Tibial nerve (tissue), 4 donors: ENCODE measurements at regions not wholly inside any gene's neighbourhood (a gene's known extent, or its start where the extent isn't known, plus 50 kb on each side); places are given as distances from the start of the nearest gene placed in this dataset.
A peak's percentile ranks its signal among the peaks of the same experiment; 100 is the strongest.

ENCODE experiments used
- DNase-seq, 2 donors: peaks; one replicate each; pipeline ENCODE4 v3.0.0-alpha.2; 2019; ENCODE audit warnings: low spot score in 2 of 2
- H3K27ac ChIP-seq, 4 donors: fragments of 200-600 bp; sonication (generic) in 3 of 4; one replicate each; pipeline ENCODE4 v1.5.1; 2017 to 2019; ENCODE audit warnings: mild to moderate bottlenecking in 1 of 4
- H3K27me3 ChIP-seq, 2 donors: fragments of 200-600 bp; sonication (generic) in 1 of 2; one replicate each; pipeline versions ENCODE4 v1.5.1 to v1.6.0; 2017 to 2019
- H3K36me3 ChIP-seq, 3 donors: fragments of 200-600 bp; sonication (generic); one replicate each; pipeline ENCODE4 v1.5.1; 2018 to 2019
- H3K4me1 ChIP-seq, 4 donors: fragments of 200-600 bp; sonication (generic) in 3 of 4; one replicate each; pipeline ENCODE4 v1.5.1; 2017 to 2019
- H3K4me3 ChIP-seq, 4 donors: fragments of 200-600 bp; sonication (generic) in 3 of 4; one replicate each; pipeline ENCODE4 v1.5.1; 2017 to 2019; ENCODE audit warnings: mild to moderate bottlenecking in 1 of 4, moderate library complexity in 1 of 4
- H3K9me3 ChIP-seq, 4 donors: fragments of 200-600 bp; sonication (generic) in 3 of 4; one replicate each; pipeline ENCODE4 v1.5.1; 2017 to 2019
- CTCF ChIP-seq, 5 experiments: fragments of 200-600 bp in 3 of 5; fragments of 450-650 bp in 2 of 5; sonication (generic) in 3 of 5; IDR thresholded peaks; one replicate each; pipeline ENCODE4 v1.5.1; 2016 to 2019; ENCODE audit warnings: antibody characterized with exemption in 5 of 5, mild to moderate bottlenecking in 3 of 5, moderate library complexity in 2 of 5
- EP300 ChIP-seq, 2 donors: sonication (generic); formaldehyde crosslinking; IDR thresholded peaks; one replicate each; pipeline ENCODE4 v1.6.1; 2017; ENCODE audit warnings: antibody characterized with exemption in 2 of 2, mild to moderate bottlenecking in 1 of 2
- POLR2A ChIP-seq, 2 donors: fragments of 450-650 bp; IDR thresholded peaks; one replicate each; pipeline ENCODE4 v1.6.1; 2017; ENCODE audit warnings: antibody characterized with exemption in 2 of 2, mild to moderate bottlenecking in 2 of 2, moderate library complexity in 2 of 2
- WGBS, 2 donors: methylation state at CpG; one replicate each; pipeline ENCODE4 v1.1.5; 2018; 5-methylcytosine and 5-hydroxymethylcytosine counted together

GRCh38 chr12:115222220-115222619 is 538.2 kb upstream of the TBX3 start:
- no peaks in the 10 kb centered on the region for H3K27me3 ChIP-seq
- no peaks in the 10 kb centered on the region for H3K4me1 ChIP-seq
- no peaks in the 10 kb centered on the region for H3K36me3 ChIP-seq
- TF ChIP-seq CTCF (IDR thresholded peaks at IDR 0.05): no peak
- no peak for TF ChIP-seq EP300 (IDR thresholded peaks at IDR 0.05)
- no peak for TF ChIP-seq POLR2A (IDR thresholded peaks at IDR 0.05)
- H3K9me3 ChIP-seq: no peaks in the 10 kb centered on the region
- no peak for DNase-seq
- H3K27ac ChIP-seq: no peak overlapping the region
- no peak overlapping the region for H3K4me3 ChIP-seq
- 84 to 93% methylated on average over 6 of the region's 6 CpGs for WGBS, 2 donors

- WGBS, 2 donors: 74 to 77% methylated on average over 5 of the region's 5 CpGs
These were observed 532.3 kb upstream of the TBX3 start for GRCh38 chr12:115216301-115216700.

GRCh38 chr12:115215544-115215943 is 531.6 kb upstream of the TBX3 start:
- Histone ChIP-seq H3K9me3 (no peaks in the 10 kb centered on the region), H3K27ac (no peak overlapping the region), H3K4me1 (peaks cover 0 to 6% (median 0%) of the 10 kb centered on the region in 4 donors), H3K27me3 (no peaks in the 10 kb centered on the region), H3K36me3 (no peaks in the 10 kb centered on the region), H3K4me3 (no peak overlapping the region)
- 79 to 91% methylated on average over 3 of the region's 3 CpGs for WGBS, 2 donors
- TF ChIP-seq CTCF (IDR thresholded peaks at IDR 0.05) (no peak), POLR2A (IDR thresholded peaks at IDR 0.05) (no peak), EP300 (IDR thresholded peaks at IDR 0.05) (no peak)
- no peak for DNase-seq

More at GRCh38 chr12:115216301-115216700, 532.3 kb upstream of the TBX3 start:
- Histone ChIP-seq H3K27ac (no peak overlapping the region), H3K9me3 (no peaks in the 10 kb centered on the region), H3K27me3 (no peaks in the 10 kb centered on the region), H3K4me3 (no peak overlapping the region), H3K36me3 (no peaks in the 10 kb centered on the region), H3K4me1 (peaks cover 0 to 6% (median 0%) of the 10 kb centered on the region in 4 donors)
- no peak for DNase-seq
- TF ChIP-seq CTCF (IDR thresholded peaks at IDR 0.05) (no peak), POLR2A (IDR thresholded peaks at IDR 0.05) (no peak), EP300 (IDR thresholded peaks at IDR 0.05) (no peak)

- Histone ChIP-seq H3K4me3 (no peak overlapping the region), H3K27me3 (no peaks in the 10 kb centered on the region), H3K4me1 (peaks cover 0 to 6% (median 0%) of the 10 kb centered on the region in 4 donors), H3K27ac (peak overlapping the region in 1 of 4 donors; percentile 40), H3K36me3 (no peaks in the 10 kb centered on the region), H3K9me3 (no peaks in the 10 kb centered on the region)
- WGBS, 2 donors: 21 to 24% methylated on average over 5 to 6 of the region's 6 CpGs
- DNase-seq: no peak
- TF ChIP-seq CTCF (IDR thresholded peaks at IDR 0.05) (no peak), POLR2A (IDR thresholded peaks at IDR 0.05) (no peak), EP300 (IDR thresholded peaks at IDR 0.05) (no peak)
These were observed 529.6 kb upstream of the TBX3 start for GRCh38 chr12:115213538-115214016.

- TF ChIP-seq EP300 (IDR thresholded peaks at IDR 0.05) (no peak), POLR2A (IDR thresholded peaks at IDR 0.05) (no peak), CTCF (IDR thresholded peaks at IDR 0.05) (no peak)
- no peaks in the 10 kb centered on the region for H3K36me3 ChIP-seq
- H3K4me1 ChIP-seq: peaks cover 0 to 6% (median 0%) of the 10 kb centered on the region in 4 donors
- no peak overlapping the region for H3K4me3 ChIP-seq
- WGBS, 2 donors: 61 to 63% methylated on average over 1 of the region's 1 CpG
- H3K27me3 ChIP-seq: no peaks in the 10 kb centered on the region
- H3K9me3 ChIP-seq: no peaks in the 10 kb centered on the region
- no peak for DNase-seq
- H3K27ac ChIP-seq: no peak overlapping the region
These were observed 529.1 kb upstream of the TBX3 start for GRCh38 chr12:115213118-115213517.
